Fibroblast of upper back skin (primary cell): ENCODE measurements at regions not wholly inside any gene's neighbourhood (a gene's known extent, or its start where the extent isn't known, plus 50 kb on each side); places are given as distances from the start of the nearest gene placed in this dataset.

Experiments
- DNase-seq: peaks from one replicate; pipeline ENCODE4 v3.0.0-alpha.2; 2013

DNA sequence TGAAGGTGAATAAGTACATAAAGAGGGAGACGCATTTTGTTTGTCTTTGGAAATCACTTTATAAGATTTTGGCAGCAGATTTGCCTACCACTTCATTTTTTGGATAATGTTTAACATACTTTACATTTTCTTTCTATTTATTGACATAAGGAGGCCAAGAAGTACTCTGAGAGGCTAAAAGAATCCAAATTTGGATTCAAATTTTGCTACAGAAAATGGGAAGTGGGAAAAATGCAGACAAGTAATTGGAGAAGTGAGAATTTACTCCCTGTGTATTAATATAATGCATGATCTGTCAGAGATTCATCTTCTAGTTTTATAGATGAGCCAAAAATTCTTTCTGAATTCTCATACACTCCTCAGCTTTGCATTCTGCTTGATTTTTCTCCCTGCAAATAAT is 411.2 kb upstream of the CTNND2 start:
- DNase-seq: no peak

DNA sequence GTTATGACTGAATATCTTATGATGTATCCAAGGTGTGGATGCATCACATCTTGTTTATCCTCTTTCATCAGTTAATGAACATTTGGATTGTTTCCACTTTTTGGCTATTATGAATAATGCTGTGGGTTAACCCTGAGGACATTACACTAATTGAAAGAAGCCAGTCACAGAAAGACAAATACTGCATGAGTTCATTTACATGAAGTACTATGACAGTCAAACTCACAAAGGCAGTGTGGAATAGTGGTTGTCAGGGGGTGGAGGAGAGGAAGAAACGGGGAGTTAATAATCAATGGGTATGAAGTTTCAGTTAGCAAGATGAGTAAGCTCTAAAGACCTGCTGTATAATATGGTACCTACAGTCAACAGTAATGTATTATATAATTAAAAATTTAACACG is 409.4 kb upstream of the CTNND2 start:
- no peak for DNase-seq

DNA sequence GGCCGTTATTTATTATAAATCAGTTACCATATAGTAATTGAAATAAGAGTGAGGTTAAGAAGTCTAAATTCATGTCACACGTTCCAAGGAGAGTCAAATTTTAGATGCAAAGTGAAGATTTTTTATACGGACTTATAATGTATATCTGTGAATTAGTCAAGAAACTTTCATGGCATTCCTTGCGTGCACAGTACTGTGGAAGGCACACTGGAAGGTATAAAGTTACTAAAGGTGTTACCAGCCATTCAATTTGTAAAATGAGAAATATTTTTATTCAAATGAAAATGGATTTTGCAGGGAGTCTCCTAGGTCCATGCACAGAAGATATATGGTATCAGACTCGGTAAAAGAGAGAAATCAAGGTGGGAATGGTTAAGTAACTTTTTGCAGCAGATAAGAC is 408.1 kb upstream of the CTNND2 start:
- no peak for DNase-seq

GRCh38 chr5:12294151-12294550 is 389.9 kb upstream of the CTNND2 start:
- DNase-seq: no peak

- no peak for DNase-seq
Observed at GRCh38 chr5:12292610-12293204, 388.5 kb upstream of the CTNND2 start.

DNA sequence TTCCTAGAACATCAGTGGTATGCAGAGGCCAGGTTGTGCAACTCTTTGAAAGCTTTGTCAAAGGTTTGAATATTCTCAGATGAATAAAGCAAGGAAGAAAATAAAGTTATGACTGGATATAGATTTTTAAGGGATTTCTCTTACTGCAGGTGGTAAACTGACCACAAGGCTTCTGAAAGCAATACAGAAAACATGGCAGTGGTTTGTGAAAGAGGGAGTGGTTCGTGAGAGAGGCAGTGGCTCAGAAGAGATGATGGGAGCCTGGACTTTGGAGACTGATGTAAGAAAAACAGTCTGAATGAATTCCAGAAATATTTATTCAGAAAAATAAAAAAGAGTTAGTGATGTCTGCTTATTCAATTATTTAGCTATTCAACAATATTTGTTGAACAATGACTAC is 380.4 kb upstream of the CTNND2 start:
- DNase-seq: no peak

- DNase-seq: no peak
Observed at GRCh38 chr5:12277504-12278192, 373.4 kb upstream of the CTNND2 start.

GRCh38 chr5:12274236-12274635 is 370.0 kb upstream of the CTNND2 start:
- no peak for DNase-seq

GRCh38 chr5:12272389-12272788 is 368.1 kb upstream of the CTNND2 start:
- no peak for DNase-seq

DNA sequence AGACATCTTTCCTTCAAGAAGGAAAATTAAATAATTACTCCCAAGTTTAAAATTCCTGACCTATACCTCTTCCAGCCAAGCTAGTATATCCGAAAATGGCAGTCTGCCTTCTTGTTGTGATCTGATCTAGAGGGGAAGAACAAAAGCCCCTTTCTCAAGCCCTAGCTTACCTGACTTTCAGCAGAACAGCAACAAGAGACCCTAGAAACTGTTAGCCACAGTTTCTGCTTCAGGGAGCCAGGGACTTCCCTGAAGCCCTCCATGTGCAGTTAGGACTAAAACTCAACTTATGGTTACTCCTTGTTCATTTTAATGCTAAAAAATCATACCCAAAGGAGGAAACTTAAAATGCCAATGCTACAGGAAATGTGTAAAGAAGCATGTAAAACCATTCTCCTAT is 366.7 kb upstream of the CTNND2 start:
- DNase-seq: no peak

- no peak for DNase-seq
Observed at GRCh38 chr5:12269164-12269563, 364.9 kb upstream of the CTNND2 start.

GRCh38 chr5:12258549-12258948 is 354.3 kb upstream of the CTNND2 start:
- DNase-seq: no peak

DNA sequence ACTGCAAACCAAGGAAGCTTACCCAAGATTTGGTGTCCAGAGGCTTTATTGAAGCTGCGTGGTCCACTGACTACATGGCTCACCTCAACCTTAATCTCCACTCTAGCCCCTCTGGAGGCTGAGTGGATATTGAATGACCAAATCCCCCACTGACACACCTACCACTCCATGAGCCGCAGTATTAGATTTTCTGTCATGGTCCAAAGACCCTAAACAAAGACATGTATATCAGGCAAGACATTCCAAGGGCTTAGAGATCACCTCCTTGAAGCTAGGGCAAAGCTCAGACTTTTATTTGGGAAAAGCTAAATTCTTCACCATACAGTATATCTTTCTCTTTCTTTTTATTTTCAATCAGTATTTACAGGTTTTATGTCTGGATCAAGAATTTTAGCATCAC is 346.2 kb upstream of the CTNND2 start:
- DNase-seq: no peak

GRCh38 chr5:12248831-12249230 is 344.6 kb upstream of the CTNND2 start:
- DNase-seq: no peak

DNA sequence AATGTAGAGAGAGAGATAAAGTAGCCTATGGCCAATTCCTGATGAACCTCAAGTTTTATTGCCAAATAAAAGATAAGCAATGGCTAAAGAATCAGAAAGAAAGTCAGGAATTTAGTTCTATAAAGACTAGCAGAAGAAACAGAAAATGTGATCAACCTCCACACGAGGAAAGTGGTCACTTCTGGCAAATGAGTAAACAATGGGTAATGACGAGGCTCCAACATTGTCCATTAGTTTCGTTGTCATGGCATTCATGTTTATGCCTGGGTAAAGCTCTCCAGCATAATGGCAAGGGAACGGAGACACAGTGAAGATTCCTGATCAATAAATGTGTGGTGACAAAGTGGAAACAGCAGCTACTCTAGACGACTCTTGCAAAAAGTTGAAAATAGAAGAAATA is 341.8 kb upstream of the CTNND2 start:
- DNase-seq: no peak

GRCh38 chr5:12245429-12245828 is 341.2 kb upstream of the CTNND2 start:
- no peak for DNase-seq

GRCh38 chr5:12242950-12243888 is 339.0 kb upstream of the CTNND2 start:
- DNase-seq: peak; percentile 5

GRCh38 chr5:12237837-12238575 is 333.8 kb upstream of the CTNND2 start:
- no peak for DNase-seq

- DNase-seq: no peak
Observed at GRCh38 chr5:12230659-12231058, 326.4 kb upstream of the CTNND2 start.

GRCh38 chr5:12217039-12217438 is 312.8 kb upstream of the CTNND2 start:
- no peak for DNase-seq

- no peak for DNase-seq
Observed at GRCh38 chr5:12214267-12215015, 310.2 kb upstream of the CTNND2 start.

GRCh38 chr5:12208366-12209100 is 304.3 kb upstream of the CTNND2 start:
- DNase-seq: no peak
